ENCODE measurements at regions not wholly inside any gene's neighbourhood (a gene's known extent, or its start where the extent isn't known, plus 50 kb on each side); places are given as distances from the start of the nearest gene placed in this dataset.

DNA sequence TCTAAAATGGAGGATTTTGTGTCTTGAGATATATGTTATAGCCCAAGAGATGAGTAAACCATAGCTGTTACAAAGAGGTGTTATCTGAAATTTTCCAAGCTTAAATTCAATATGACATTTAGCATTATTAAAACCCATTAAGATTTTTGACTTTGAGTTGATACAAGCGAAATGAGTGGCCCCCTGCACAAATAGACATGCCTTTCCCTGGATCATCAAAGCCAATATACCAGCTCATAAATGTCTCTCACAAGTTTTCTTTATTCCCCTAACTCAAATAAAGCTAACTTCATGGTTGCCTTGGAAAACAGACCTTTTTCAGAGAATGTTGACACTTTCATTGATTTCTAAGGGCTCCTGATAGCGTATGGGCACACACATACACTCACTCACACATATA lies 55.5 kb upstream of the TIAM1 start (continued):
- no peak for TF ChIP-seq CTBP2 (IDR thresholded peaks at IDR 0.05; ENCODE audit: borderline replicate concordance, insufficient read depth, insufficient read length, low read length)
- TF ChIP-seq TAF7 (optimal IDR thresholded peaks at IDR 0.05; ENCODE audit: borderline replicate concordance, low read depth, low read length), result no peak
- no peak for TF ChIP-seq CREB1 (IDR thresholded peaks at IDR 0.05)
- no peak for TF ChIP-seq RFX5 (IDR thresholded peaks at IDR 0.05; ENCODE audit: borderline replicate concordance, low read depth, low read length)
- TF ChIP-seq SIRT6 (IDR thresholded peaks at IDR 0.05; ENCODE audit: low read length), result no peak
- no peak for TF ChIP-seq POLR2A (IDR thresholded peaks at IDR 0.05; ENCODE audit: control extremely low read depth in 1 of 2, low read depth in 2 of 2, low read length in 2 of 2)
